Skin epidermis (tissue), 12 donors: ENCODE measurements at regions not wholly inside any gene's neighbourhood (a gene's known extent, or its start where the extent isn't known, plus 50 kb on each side); places are given as distances from the start of the nearest gene placed in this dataset.
"Not testable (repeated sequence)": the region's sequence is repeated elsewhere in the genome, so short reads cannot be mapped to it uniquely, and the experiment has no call there.

Source experiments
- H3K27ac ChIP-seq, 21 experiments: fragments of 200-600 bp; sonication (generic) in 11 of 21; one replicate each; pipeline ENCODE4 v1.5.0; 2020; ENCODE audit warnings: mild to moderate bottlenecking in 3 of 21, inconsistent platforms in 2 of 21, moderate library complexity in 2 of 21
- H3K4me3 ChIP-seq, 7 experiments: fragments of 200-600 bp; sonication (generic) in 2 of 7; one replicate each; pipeline ENCODE4 v1.5.0; 2020; ENCODE audit warnings: inconsistent platforms in 2 of 7, mild to moderate bottlenecking in 2 of 7, moderate library complexity in 1 of 7

DNA sequence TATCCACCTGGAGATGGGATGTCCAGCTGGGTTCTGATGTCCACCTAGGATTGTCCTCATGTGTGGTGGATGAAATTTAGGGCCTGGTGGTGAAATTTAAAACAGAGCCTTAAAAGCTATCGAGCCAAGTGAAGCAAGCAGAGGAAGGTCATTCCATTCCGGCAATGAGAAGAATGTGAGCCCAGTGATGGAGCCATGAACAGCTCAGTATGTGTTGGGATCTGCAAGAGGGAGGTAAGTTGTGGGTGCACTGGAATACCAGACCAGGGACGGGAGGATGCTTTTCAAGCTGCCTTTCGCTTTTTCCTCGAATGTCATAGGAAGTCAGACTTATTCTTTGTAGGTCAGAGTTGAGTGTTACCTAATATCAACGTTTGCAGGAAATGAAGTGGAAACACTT is 80.6 kb upstream of the THOC3 start:
- H3K27ac ChIP-seq, H3K4me3 ChIP-seq: not testable (repeated sequence)

- H3K27ac ChIP-seq, H3K4me3 ChIP-seq: not testable (repeated sequence)
Measured at GRCh38 chr5:176060472-176061268, 92.6 kb upstream of the THOC3 start.

DNA sequence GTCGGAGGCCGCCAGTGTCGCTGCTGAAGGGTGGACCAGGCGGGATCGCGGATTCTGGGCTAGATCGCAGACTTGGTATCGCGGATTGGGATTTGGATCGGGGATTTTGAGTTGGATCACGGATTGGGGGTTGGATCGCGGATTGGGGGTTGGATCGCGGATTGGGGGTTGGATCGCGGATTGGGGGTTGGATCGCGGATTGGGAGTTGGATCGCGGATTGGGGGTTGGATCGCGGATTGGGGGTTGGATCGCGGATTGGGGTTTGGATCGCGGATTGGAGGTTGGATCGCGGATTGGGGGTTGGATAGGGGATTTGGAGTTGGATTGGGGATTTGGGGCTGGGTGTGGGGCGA is 93.1 kb upstream of the THOC3 start:
- H3K27ac ChIP-seq, H3K4me3 ChIP-seq: not testable (repeated sequence)

- not testable (repeated sequence) for H3K4me3 ChIP-seq, H3K27ac ChIP-seq
Measured at GRCh38 chr5:176061660-176062059, 93.5 kb upstream of the THOC3 start.

GRCh38 chr5:176066262-176066945 is 98.3 kb upstream of the THOC3 start:
- not testable (repeated sequence) for H3K27ac ChIP-seq, H3K4me3 ChIP-seq

- H3K27ac ChIP-seq, H3K4me3 ChIP-seq: not testable (repeated sequence)
Measured at GRCh38 chr5:176067162-176067561, 99.0 kb upstream of the THOC3 start.

DNA sequence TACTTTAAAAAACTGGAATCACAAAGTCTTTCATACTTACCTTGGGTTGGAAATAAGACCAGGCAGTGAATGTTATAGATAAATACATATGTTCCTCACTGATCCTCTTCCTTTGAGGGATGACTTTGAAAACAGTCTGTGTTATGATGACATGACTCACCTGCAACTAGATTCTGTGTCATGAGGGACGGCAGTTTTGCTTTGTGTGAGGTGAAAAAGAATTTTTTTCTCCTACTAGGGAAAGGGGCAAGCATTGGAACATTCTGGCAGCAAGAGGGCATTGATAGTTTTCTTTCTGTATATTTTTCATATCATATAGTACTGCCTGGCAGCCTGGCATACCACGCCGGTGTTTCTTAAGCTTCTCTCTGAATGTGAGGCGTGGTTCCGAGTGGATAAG is 99.8 kb upstream of the THOC3 start:
- H3K4me3 ChIP-seq, H3K27ac ChIP-seq: not testable (repeated sequence)

- H3K27ac ChIP-seq, H3K4me3 ChIP-seq: not testable (repeated sequence)
Measured at GRCh38 chr5:176073996-176074571, 106.0 kb upstream of the THOC3 start.

DNA sequence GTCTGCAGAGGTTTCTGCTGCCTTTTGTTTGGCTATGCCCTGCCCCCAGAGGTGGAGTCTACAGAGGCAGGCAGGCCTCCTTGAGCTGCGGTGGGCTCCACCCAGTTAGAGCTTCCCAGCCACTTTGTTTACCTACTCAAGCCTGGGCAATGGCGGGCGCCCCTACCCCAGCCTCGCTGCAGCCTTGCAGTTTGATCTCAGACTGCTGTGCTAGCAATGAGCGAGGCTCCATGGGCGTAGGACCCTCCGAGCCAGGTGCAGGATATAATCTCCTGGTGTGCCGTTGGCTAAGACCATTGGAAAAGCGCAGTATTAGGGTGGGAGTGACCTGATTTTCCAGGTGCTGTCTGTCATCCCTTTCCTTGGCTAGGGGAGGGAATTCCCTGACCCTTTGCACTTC is 115.6 kb upstream of the THOC3 start:
- not testable (repeated sequence) for H3K4me3 ChIP-seq

DNA sequence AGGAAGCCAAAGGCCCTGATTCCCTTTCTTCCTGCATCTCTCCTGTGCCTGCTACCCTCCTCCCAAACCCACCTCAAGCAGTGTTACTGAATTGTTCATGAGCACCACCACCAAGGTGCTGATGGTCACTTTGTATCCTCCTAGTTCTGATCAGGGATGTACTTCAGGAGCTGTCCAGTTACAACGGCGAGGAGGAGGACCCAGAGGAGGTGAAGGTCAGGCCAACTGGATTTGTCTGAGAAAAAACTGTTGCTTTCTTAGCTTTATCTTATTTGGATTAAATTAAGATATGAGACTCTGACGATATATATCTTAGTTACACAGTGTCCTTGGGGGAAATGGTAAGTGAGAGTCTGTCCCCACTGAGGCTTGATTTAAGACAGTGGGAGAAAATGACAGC is 135.0 kb upstream of the THOC3 start:
- not testable (repeated sequence) for H3K27ac ChIP-seq, H3K4me3 ChIP-seq

More for the DNA sequence above, 115.6 kb upstream of the THOC3 start:
- H3K27ac ChIP-seq, result not testable (repeated sequence)

DNA sequence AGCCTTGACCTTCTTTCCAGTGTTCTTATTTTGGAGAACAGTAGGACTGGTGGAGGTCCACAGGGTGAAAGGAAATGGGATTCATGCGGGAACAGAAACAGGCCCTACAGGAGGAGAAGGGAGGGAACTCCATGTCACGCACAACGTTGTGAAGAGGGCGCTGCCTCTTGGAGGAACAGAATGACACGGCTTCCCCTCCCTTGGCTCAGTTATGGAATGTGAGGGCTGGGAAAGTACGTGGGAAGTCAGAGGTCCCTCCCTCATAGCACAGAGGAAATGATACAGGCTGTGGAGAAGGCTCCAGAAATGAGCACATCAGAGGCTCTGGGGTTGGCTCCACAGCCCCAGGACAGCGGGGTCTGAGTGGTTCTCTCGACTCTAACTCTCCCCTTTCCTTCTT is 125.3 kb upstream of the SIMC1 start:
- H3K4me3 ChIP-seq, H3K27ac ChIP-seq: not testable (repeated sequence)

DNA sequence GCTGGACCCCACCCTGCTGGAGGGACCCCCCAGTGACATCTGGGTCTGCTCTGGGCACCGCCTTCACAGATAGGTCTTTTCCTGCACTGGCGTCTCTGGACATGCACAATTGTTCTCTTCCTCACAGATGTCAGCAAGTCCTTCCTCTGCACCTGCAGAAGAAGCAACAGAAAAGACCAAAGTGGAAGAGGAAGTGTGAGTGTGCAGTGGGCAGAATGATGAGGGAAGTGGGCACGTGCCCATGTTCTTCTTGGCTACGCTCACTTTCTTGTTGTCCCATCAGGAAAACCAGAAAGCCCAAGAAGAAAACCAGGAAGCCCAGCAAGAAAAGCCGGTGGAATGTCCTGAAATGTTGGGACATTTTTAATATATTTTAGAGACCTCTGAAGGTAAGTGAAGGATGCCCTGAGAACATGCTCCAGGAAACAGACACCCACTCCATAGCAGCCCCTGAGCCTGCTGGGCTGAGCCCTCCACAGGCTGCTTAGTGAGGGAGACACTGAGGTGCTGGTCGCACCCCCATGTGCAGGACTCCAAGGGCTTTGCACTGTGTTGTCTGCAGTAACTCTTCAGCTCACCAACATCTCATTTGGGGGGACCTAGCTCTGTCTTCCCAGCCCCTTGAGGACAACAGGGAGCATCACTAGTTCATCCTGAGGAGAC is 124.4 kb upstream of the SIMC1 start:
- H3K4me3 ChIP-seq, H3K27ac ChIP-seq: not testable (repeated sequence)

DNA sequence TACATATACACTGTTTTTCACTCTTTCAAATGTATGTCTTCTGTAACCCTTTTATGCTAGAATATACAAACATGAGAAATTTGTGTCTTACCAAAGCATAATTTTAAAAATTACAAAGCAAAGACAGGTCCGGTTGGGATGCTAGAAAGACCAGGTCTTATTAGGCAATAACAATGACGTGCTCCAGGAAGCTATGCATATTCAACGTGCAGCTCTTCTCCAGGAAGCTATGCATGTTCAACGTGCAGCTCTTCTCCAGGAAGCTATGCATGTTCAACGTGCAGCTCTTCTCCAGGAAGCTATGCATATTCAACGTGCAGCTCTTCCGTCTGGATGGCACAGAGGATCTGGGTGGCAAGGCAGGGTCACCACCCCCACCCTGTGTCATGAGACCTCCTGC is 123.4 kb upstream of the SIMC1 start:
- not testable (repeated sequence) for H3K4me3 ChIP-seq, H3K27ac ChIP-seq

DNA sequence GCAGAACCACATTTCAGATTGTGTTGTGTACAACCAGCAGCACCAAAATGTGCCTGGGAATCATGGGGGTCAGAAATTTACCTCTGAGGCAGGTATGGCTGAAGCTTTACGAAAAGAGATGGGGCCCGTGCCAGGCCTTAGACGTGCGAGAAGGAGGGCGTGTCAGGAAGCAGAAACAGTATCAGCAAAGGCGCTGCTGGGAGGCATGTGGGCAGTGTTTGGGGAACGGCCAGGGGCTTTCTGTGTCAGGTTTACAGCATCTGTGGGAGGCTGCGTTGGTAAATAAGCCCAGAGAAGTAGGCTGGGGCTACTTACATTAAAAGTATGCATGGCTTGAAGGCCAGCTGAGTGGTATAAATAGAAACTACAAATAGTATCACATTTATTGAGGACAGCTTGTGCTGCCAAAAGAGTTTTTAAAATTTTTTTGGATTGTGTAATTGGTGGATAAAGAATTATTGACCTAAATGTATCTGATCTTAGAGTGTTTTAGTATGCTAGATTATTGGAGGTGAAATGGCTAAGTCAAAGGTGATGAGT is 120.5 kb upstream of the SIMC1 start:
- not testable (repeated sequence) for H3K27ac ChIP-seq, H3K4me3 ChIP-seq

- not testable (repeated sequence) for H3K4me3 ChIP-seq, H3K27ac ChIP-seq
Measured at GRCh38 chr5:176122361-176122760, 115.9 kb upstream of the SIMC1 start.

GRCh38 chr5:176124120-176124519 is 114.1 kb upstream of the SIMC1 start:
- not testable (repeated sequence) for H3K4me3 ChIP-seq, H3K27ac ChIP-seq

GRCh38 chr5:176131771-176132170 is 106.5 kb upstream of the SIMC1 start:
- Histone ChIP-seq H3K4me3 (no peak overlapping the region), H3K27ac (no peak overlapping the region)

GRCh38 chr5:176132471-176133288 is 105.5 kb upstream of the SIMC1 start:
- H3K27ac ChIP-seq, result no peak overlapping the region
- H3K4me3 ChIP-seq, result peak overlapping the region in 1 of 7 experiments; percentile 19

- H3K27ac ChIP-seq, result no peak overlapping the region
- peak overlapping the region in 1 of 7 experiments; percentile 19 for H3K4me3 ChIP-seq
Measured at GRCh38 chr5:176133289-176133870, 104.8 kb upstream of the SIMC1 start.
